H1 (cell line): ENCODE measurements at regions not wholly inside any gene's neighbourhood (a gene's known extent, or its start where the extent isn't known, plus 50 kb on each side); places are given as distances from the start of the nearest gene placed in this dataset.

Source experiments
- CTCF ChIA-PET: fragments of 300-600 bp; sonication (Branson Sonifier 250); formaldehyde crosslinking; loops from one replicate; lab custom pipeline; 2021; ENCODE audit not compliant: partially characterized antibody; lab: Charles Lee
- POLR2A ChIA-PET: fragments of 300-600 bp; sonication (Branson Sonifier 250); formaldehyde crosslinking; loops from one replicate; lab custom pipeline; 2021; ENCODE audit warnings: inconsistent platforms; ENCODE audit not compliant: partially characterized antibody; lab: Charles Lee
- DNase-seq, 2 experiments: peaks; one replicate each; pipeline versions ENCODE4 v3.0.0 to v3.0.0-alpha.2; 2010 to 2022; ENCODE audit warnings: low spot score in 2 of 2, low read depth in 1 of 2, mixed read lengths in 1 of 2
- FAIRE-seq: peaks from 2 replicates; lab custom pipeline; 2011; peaks lifted over from hg19 to GRCh38; lab: Jason Lieb, UNC
- H2AFZ ChIP-seq: 2 replicates; pipeline ENCODE4 v1.8.1; 2012; ENCODE audit warnings: low read length, inconsistent platforms
- H2AK5ac ChIP-seq: 2 replicates; pipeline ENCODE4 v1.6.1; 2013; ENCODE audit warnings: low read depth, low read length
- H2BK120ac ChIP-seq: replicated peaks from 2 replicates; pipeline ENCODE3; 2013; ENCODE audit warnings: low read depth, low read length, inconsistent platforms
- H2BK12ac ChIP-seq: 2 replicates; pipeline ENCODE4 v1.6.1; 2013; ENCODE audit warnings: low read depth, low read length
- H2BK15ac ChIP-seq: 2 replicates; pipeline ENCODE4 v1.6.1; 2013; ENCODE audit warnings: low read length
- H2BK20ac ChIP-seq: 2 replicates; pipeline ENCODE4 v1.6.1; 2013; ENCODE audit warnings: low read length
- H2BK5ac ChIP-seq: 2 replicates; pipeline ENCODE4 v1.6.1; 2013; ENCODE audit warnings: low read depth, low read length
- H3K14ac ChIP-seq: 2 replicates; pipeline ENCODE4 v1.6.1; 2013; ENCODE audit warnings: inconsistent platforms; ENCODE audit not compliant: insufficient read length
- H3K18ac ChIP-seq: 2 replicates; pipeline ENCODE4 v1.6.1; 2013; ENCODE audit warnings: low read length; ENCODE audit errors: extremely low read depth
- H3K23ac ChIP-seq: 2 replicates; pipeline ENCODE4 v1.6.1; 2013; ENCODE audit warnings: inconsistent platforms; ENCODE audit not compliant: insufficient read length
- H3K23me2 ChIP-seq: 2 replicates; pipeline ENCODE4 v1.6.1; 2013; ENCODE audit warnings: low read depth, low read length
- H3K27ac ChIP-seq: 2 replicates; pipeline ENCODE4 v1.6.1; 2011; ENCODE audit warnings: low read depth, low read length, inconsistent platforms
- H3K27me3 ChIP-seq, 4 experiments: replicated peaks in 1 of 4; 1 replicate in 1 of 4; 2 replicates in 3 of 4; pipeline versions ENCODE4 v1.6.1 to v1.8.1; 2011 to 2013; ENCODE audit warnings: low read length in 3 of 4, mild to moderate bottlenecking in 3 of 4, inconsistent platforms in 2 of 4, mixed read lengths in 2 of 4, moderate library complexity in 1 of 4; ENCODE audit not compliant: control insufficient read depth in 3 of 4, insufficient read depth in 3 of 4; ENCODE audit errors: extremely low read depth in 1 of 4
- H3K36me3 ChIP-seq, 4 experiments: 2 replicates each; pipeline versions ENCODE4 v1.6.1 to v1.8.1; 2011 to 2013; ENCODE audit warnings: mild to moderate bottlenecking in 4 of 4, low read length in 3 of 4, moderate library complexity in 2 of 4, control low read depth in 1 of 4, inconsistent platforms in 1 of 4; ENCODE audit not compliant: insufficient read depth in 4 of 4, control insufficient read depth in 2 of 4
- H3K4ac ChIP-seq: replicated peaks from 2 replicates; pipeline ENCODE3; 2013; ENCODE audit warnings: low read length, low read depth, mixed read lengths, inconsistent platforms; ENCODE audit not compliant: insufficient read length
- H3K4me1 ChIP-seq, 4 experiments: replicated peaks in 1 of 4; 1 replicate in 1 of 4; 2 replicates in 3 of 4; pipeline versions ENCODE4 v1.6.1 to v1.8.1; 2011 to 2013; ENCODE audit warnings: low read length in 3 of 4, inconsistent platforms in 2 of 4, mixed read lengths in 1 of 4; ENCODE audit not compliant: insufficient read depth in 4 of 4, control insufficient read depth in 3 of 4
- H3K4me2 ChIP-seq, 2 experiments: 2 replicates each; pipeline versions ENCODE4 v1.6.1 to v1.8.1; 2011 to 2013; ENCODE audit warnings: low read depth in 2 of 2, low read length in 2 of 2, control low read depth in 1 of 2, inconsistent platforms in 1 of 2, mild to moderate bottlenecking in 1 of 2; ENCODE audit not compliant: insufficient read depth in 1 of 2
- H3K4me3 ChIP-seq, 4 experiments: fragments of 200-600, 300-600 bp in 1 of 4; sonication (generic), shearing (Covaris generic), sonication (Bioruptor Twin) in 1 of 4; 2 replicates each; pipeline versions ENCODE4 v1.5.1 to v1.8.1; 2011 to 2016; ENCODE audit warnings: low read length in 4 of 4, low read depth in 3 of 4, control low read depth in 2 of 4, inconsistent platforms in 2 of 4, mild to moderate bottlenecking in 2 of 4, mixed read lengths in 1 of 4, moderate library complexity in 1 of 4; ENCODE audit not compliant: insufficient read depth in 2 of 4; ENCODE audit errors: extremely low read depth in 1 of 4
- H3K56ac ChIP-seq: replicated peaks from 2 replicates; pipeline ENCODE3; 2013; ENCODE audit warnings: low read depth, mild to moderate bottlenecking, mixed read lengths, low read length, inconsistent platforms; ENCODE audit not compliant: insufficient read length
- H3K79me1 ChIP-seq: 2 replicates; pipeline ENCODE4 v1.6.1; 2013; ENCODE audit warnings: low read depth, low read length, control low read depth
- H3K79me2 ChIP-seq, 2 experiments: 2 replicates each; pipeline versions ENCODE4 v1.6.1 to v1.8.1; 2012 to 2013; ENCODE audit warnings: low read length in 2 of 2, mild to moderate bottlenecking in 2 of 2, inconsistent platforms in 1 of 2; ENCODE audit not compliant: insufficient read depth in 2 of 2, control insufficient read depth in 1 of 2
- H3K9ac ChIP-seq, 4 experiments: replicated peaks in 1 of 4; 1 replicate in 1 of 4; 2 replicates in 3 of 4; pipeline versions ENCODE4 v1.6.1 to v1.8.1; 2011 to 2013; ENCODE audit warnings: low read depth in 3 of 4, low read length in 3 of 4, control low read depth in 2 of 4, mild to moderate bottlenecking in 2 of 4, moderate library complexity in 2 of 4, inconsistent platforms in 1 of 4; ENCODE audit errors: extremely low read depth in 1 of 4
- H3K9me3 ChIP-seq, 2 experiments: 2 replicates each; pipeline versions ENCODE4 v1.6.1 to v1.8.1; 2012 to 2013; ENCODE audit warnings: mild to moderate bottlenecking in 2 of 2, moderate library complexity in 2 of 2, control low read depth in 1 of 2, inconsistent platforms in 1 of 2, low read depth in 1 of 2, low read length in 1 of 2, mixed read lengths in 1 of 2; ENCODE audit not compliant: insufficient read depth in 2 of 2
- H4K20me1 ChIP-seq, 2 experiments: replicated peaks in 1 of 2; 2 replicates each; pipeline versions ENCODE3 to v1.8.1; 2011 to 2013; ENCODE audit warnings: inconsistent platforms in 2 of 2, low read length in 2 of 2, mild to moderate bottlenecking in 1 of 2; ENCODE audit not compliant: insufficient read depth in 2 of 2, control insufficient read depth in 1 of 2
- H4K5ac ChIP-seq: 2 replicates; pipeline ENCODE4 v1.6.1; 2013; ENCODE audit warnings: low read length, low read depth, mixed read lengths, inconsistent platforms; ENCODE audit not compliant: insufficient read length
- H4K8ac ChIP-seq: 2 replicates; pipeline ENCODE4 v1.8.0; 2013; ENCODE audit warnings: mild to moderate bottlenecking, moderate library complexity, low read length, inconsistent platforms; ENCODE audit not compliant: insufficient read depth; ENCODE audit errors: extremely low read depth
- H4K91ac ChIP-seq: replicated peaks from 2 replicates; pipeline ENCODE3; 2013; ENCODE audit warnings: low read length, mixed read lengths, inconsistent platforms; ENCODE audit not compliant: insufficient read length
- WGBS, 2 experiments: shearing (Covaris generic) in 1 of 2; methylation state at CpG; one replicate each; pipeline versions ENCODE4 v1.1.6 to v1.1.7; 2013 to 2015; ENCODE audit warnings: low lambda C conversion rate in 2 of 2, mixed read lengths in 2 of 2, inconsistent platforms in 1 of 2, low coverage in 1 of 2, missing lambda C conversion rate in 1 of 2; ENCODE audit not compliant: insufficient replicate concordance in 2 of 2, insufficient coverage in 1 of 2, insufficient read length in 1 of 2; ENCODE audit errors: extremely low coverage in 1 of 2, missing lambda C conversion rate in 1 of 2; 5-methylcytosine and 5-hydroxymethylcytosine counted together
- TF ChIP-seq, protein P1 (sequence below): fragments of 300-600 bp; sonication (generic); IDR thresholded peaks from 2 replicates; pipeline ENCODE4 v1.7.1; 2012; ENCODE audit warnings: low read length, moderate library complexity, mild to moderate bottlenecking, inconsistent platforms; ENCODE audit not compliant: insufficient replicate concordance

DNA sequence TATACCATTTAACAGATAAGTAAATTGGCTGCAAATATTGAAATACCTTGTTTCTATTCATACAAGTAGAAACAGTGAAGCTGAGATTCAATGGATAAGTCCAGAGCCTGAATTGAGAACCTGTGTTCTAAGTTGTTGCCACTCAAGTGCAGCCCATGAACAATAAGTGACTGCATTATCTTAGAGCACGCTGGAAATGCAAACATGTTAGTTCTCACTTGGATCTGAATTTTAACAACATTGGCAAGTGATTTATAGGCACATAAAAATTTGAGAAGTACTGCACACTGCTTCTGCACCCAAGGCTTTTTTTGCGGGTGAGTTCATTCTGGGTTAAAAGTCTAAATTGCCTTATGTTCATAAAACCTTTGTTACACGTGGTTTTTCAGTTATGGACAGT is 484.3 kb downstream of the NAV3 start:
- Histone ChIP-seq H3K4me2 (no peak overlapping the region), H3K4ac (no peak overlapping the region), H3K9me3 (no peaks in the 10 kb centered on the region), H3K79me2 (no peaks in the 10 kb centered on the region), H2BK15ac (no peak overlapping the region), H3K9ac (no peak overlapping the region), H3K23me2 (no peaks in the 10 kb centered on the region), H2BK12ac (no peak overlapping the region), H3K4me3 (no peak overlapping the region), H2BK120ac (no peak overlapping the region), H3K79me1 (no peaks in the 10 kb centered on the region), H3K23ac (no peak overlapping the region), H3K56ac (no peak overlapping the region), H2AFZ (no peak overlapping the region), H3K4me1 (peaks cover 0 to 2% (median 0%) of the 10 kb centered on the region in 4 experiments; a peak in 2 of 7 replicates), H2BK20ac (no peak overlapping the region), H4K5ac (no peak overlapping the region), H3K18ac (no peak overlapping the region), H3K27ac (no peak overlapping the region), H2AK5ac (no peak overlapping the region), H4K91ac (no peak overlapping the region), H4K8ac (no peak overlapping the region), H3K27me3 (no peaks in the 10 kb centered on the region), H3K14ac (no peak overlapping the region), H4K20me1 (no peaks in the 10 kb centered on the region), H2BK5ac (no peak overlapping the region), H3K36me3 (no peaks in the 10 kb centered on the region)
- 89% methylated on average over 3 of the region's 3 CpGs; no CpG with 5 or more reads in 1 of the 2 experiments for WGBS, 2 experiments
- no peak for FAIRE-seq
- POLR2A ChIA-PET: no interaction called here
- DNase-seq: no peak
- CTCF ChIA-PET: no interaction called here
- TF ChIP-seq, protein P1, sequence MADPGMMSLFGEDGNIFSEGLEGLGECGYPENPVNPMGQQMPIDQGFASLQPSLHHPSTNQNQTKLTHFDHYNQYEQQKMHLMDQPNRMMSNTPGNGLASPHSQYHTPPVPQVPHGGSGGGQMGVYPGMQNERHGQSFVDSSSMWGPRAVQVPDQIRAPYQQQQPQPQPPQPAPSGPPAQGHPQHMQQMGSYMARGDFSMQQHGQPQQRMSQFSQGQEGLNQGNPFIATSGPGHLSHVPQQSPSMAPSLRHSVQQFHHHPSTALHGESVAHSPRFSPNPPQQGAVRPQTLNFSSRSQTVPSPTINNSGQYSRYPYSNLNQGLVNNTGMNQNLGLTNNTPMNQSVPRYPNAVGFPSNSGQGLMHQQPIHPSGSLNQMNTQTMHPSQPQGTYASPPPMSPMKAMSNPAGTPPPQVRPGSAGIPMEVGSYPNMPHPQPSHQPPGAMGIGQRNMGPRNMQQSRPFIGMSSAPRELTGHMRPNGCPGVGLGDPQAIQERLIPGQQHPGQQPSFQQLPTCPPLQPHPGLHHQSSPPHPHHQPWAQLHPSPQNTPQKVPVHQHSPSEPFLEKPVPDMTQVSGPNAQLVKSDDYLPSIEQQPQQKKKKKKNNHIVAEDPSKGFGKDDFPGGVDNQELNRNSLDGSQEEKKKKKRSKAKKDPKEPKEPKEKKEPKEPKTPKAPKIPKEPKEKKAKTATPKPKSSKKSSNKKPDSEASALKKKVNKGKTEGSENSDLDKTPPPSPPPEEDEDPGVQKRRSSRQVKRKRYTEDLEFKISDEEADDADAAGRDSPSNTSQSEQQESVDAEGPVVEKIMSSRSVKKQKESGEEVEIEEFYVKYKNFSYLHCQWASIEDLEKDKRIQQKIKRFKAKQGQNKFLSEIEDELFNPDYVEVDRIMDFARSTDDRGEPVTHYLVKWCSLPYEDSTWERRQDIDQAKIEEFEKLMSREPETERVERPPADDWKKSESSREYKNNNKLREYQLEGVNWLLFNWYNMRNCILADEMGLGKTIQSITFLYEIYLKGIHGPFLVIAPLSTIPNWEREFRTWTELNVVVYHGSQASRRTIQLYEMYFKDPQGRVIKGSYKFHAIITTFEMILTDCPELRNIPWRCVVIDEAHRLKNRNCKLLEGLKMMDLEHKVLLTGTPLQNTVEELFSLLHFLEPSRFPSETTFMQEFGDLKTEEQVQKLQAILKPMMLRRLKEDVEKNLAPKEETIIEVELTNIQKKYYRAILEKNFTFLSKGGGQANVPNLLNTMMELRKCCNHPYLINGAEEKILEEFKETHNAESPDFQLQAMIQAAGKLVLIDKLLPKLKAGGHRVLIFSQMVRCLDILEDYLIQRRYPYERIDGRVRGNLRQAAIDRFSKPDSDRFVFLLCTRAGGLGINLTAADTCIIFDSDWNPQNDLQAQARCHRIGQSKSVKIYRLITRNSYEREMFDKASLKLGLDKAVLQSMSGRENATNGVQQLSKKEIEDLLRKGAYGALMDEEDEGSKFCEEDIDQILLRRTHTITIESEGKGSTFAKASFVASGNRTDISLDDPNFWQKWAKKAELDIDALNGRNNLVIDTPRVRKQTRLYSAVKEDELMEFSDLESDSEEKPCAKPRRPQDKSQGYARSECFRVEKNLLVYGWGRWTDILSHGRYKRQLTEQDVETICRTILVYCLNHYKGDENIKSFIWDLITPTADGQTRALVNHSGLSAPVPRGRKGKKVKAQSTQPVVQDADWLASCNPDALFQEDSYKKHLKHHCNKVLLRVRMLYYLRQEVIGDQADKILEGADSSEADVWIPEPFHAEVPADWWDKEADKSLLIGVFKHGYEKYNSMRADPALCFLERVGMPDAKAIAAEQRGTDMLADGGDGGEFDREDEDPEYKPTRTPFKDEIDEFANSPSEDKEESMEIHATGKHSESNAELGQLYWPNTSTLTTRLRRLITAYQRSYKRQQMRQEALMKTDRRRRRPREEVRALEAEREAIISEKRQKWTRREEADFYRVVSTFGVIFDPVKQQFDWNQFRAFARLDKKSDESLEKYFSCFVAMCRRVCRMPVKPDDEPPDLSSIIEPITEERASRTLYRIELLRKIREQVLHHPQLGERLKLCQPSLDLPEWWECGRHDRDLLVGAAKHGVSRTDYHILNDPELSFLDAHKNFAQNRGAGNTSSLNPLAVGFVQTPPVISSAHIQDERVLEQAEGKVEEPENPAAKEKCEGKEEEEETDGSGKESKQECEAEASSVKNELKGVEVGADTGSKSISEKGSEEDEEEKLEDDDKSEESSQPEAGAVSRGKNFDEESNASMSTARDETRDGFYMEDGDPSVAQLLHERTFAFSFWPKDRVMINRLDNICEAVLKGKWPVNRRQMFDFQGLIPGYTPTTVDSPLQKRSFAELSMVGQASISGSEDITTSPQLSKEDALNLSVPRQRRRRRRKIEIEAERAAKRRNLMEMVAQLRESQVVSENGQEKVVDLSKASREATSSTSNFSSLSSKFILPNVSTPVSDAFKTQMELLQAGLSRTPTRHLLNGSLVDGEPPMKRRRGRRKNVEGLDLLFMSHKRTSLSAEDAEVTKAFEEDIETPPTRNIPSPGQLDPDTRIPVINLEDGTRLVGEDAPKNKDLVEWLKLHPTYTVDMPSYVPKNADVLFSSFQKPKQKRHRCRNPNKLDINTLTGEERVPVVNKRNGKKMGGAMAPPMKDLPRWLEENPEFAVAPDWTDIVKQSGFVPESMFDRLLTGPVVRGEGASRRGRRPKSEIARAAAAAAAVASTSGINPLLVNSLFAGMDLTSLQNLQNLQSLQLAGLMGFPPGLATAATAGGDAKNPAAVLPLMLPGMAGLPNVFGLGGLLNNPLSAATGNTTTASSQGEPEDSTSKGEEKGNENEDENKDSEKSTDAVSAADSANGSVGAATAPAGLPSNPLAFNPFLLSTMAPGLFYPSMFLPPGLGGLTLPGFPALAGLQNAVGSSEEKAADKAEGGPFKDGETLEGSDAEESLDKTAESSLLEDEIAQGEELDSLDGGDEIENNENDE: no peak
